AG10803 (cell line): ENCODE measurements at regions not wholly inside any gene's neighbourhood (a gene's known extent, or its start where the extent isn't known, plus 50 kb on each side); places are given as distances from the start of the nearest gene placed in this dataset.

ENCODE experiments used
- DNase-seq: peaks from one replicate; pipeline ENCODE4 v3.0.0; 2010; ENCODE audit warnings: low read depth
- H3K4me3 ChIP-seq: 2 replicates; pipeline ENCODE4 v1.5.1; 2011; ENCODE audit warnings: mild to moderate bottlenecking, low read length, control low read depth
- CTCF ChIP-seq: conservative IDR thresholded peaks from 2 replicates; pipeline ENCODE4 v1.5.1; 2011; ENCODE audit warnings: mild to moderate bottlenecking, low read length, control low read depth, inconsistent platforms

- no peak for DNase-seq
- no peak for TF ChIP-seq CTCF
- no peak overlapping the region for H3K4me3 ChIP-seq
Measured at GRCh38 chr12:13454991-13455777, 258.7 kb downstream of the EMP1 start.

- no peak for TF ChIP-seq CTCF
- H3K4me3 ChIP-seq: no peak overlapping the region
- DNase-seq: no peak
Measured at GRCh38 chr12:13452955-13453570, 256.5 kb downstream of the EMP1 start.

- no peak for TF ChIP-seq CTCF
- DNase-seq: no peak
- no peak overlapping the region for H3K4me3 ChIP-seq
Measured at GRCh38 chr12:13451776-13452175, 255.2 kb downstream of the EMP1 start.

- H3K4me3 ChIP-seq: no peak overlapping the region
- DNase-seq: no peak
- TF ChIP-seq CTCF: no peak
Measured at GRCh38 chr12:13450231-13451080, 253.9 kb downstream of the EMP1 start.

- no peak for TF ChIP-seq CTCF
- H3K4me3 ChIP-seq: no peak overlapping the region
- DNase-seq: no peak
Measured at GRCh38 chr12:13444076-13444475, 247.6 kb downstream of the EMP1 start.

- no peak for DNase-seq
- no peak for TF ChIP-seq CTCF
- H3K4me3 ChIP-seq: no peak overlapping the region
Measured at GRCh38 chr12:13443498-13443897, 247.0 kb downstream of the EMP1 start.
